Astrocyte (in vitro differentiated cells and primary cell): ENCODE measurements at regions not wholly inside any gene's neighbourhood (a gene's known extent, or its start where the extent isn't known, plus 50 kb on each side); places are given as distances from the start of the nearest gene placed in this dataset.
"Not testable (repeated sequence)": the region's sequence is repeated elsewhere in the genome, so short reads cannot be mapped to it uniquely, and the experiment has no call there.

ENCODE experiments used
- DNase-seq: peaks from one replicate; pipeline ENCODE4 v3.0.0-alpha.2; 2010; ENCODE audit warnings: low read depth
- FAIRE-seq: peaks from 2 replicates; lab custom pipeline; 2011; peaks lifted over from hg19 to GRCh38; lab: Jason Lieb, UNC
- H2AFZ ChIP-seq: 2 replicates; pipeline ENCODE4 v1.6.0; 2012; ENCODE audit warnings: low read depth, low read length, inconsistent platforms
- H3K27ac ChIP-seq: 2 replicates; pipeline ENCODE4 v1.5.1; 2011; ENCODE audit warnings: low read depth, low read length, inconsistent platforms
- H3K27me3 ChIP-seq: 2 replicates; pipeline ENCODE4 v1.6.0; 2011; ENCODE audit warnings: low read length, inconsistent platforms; ENCODE audit not compliant: insufficient read depth
- H3K36me3 ChIP-seq: 2 replicates; pipeline ENCODE4 v1.5.1; 2011; ENCODE audit warnings: low read length, inconsistent platforms; ENCODE audit not compliant: insufficient read depth
- H3K4me1 ChIP-seq: 2 replicates; pipeline ENCODE4 v1.5.1; 2011; ENCODE audit warnings: low read length, inconsistent platforms; ENCODE audit not compliant: insufficient read depth
- H3K4me2 ChIP-seq: 2 replicates; pipeline ENCODE4 v1.6.0; 2012; ENCODE audit warnings: low read length, inconsistent platforms
- H3K4me3 ChIP-seq: 2 replicates; pipeline ENCODE4 v1.5.1; 2011; ENCODE audit warnings: low read depth, mild to moderate bottlenecking, low read length, inconsistent platforms; ENCODE audit not compliant: insufficient read depth
- H3K79me2 ChIP-seq: 2 replicates; pipeline ENCODE4 v1.6.0; 2012; ENCODE audit warnings: mild to moderate bottlenecking, low read length, inconsistent platforms; ENCODE audit not compliant: insufficient read depth
- H3K9ac ChIP-seq: 2 replicates; pipeline ENCODE4 v1.6.0; 2012; ENCODE audit warnings: mild to moderate bottlenecking, low read length, inconsistent platforms
- H3K9me3 ChIP-seq: 2 replicates; pipeline ENCODE4 v1.5.1; 2012; ENCODE audit warnings: low read depth, mild to moderate bottlenecking, low read length, inconsistent platforms; ENCODE audit not compliant: insufficient read depth
- H4K20me1 ChIP-seq: 2 replicates; pipeline ENCODE4 v1.6.0; 2012; ENCODE audit warnings: low read length, inconsistent platforms; ENCODE audit not compliant: insufficient read depth
- H3K27ac Mint-ChIP-seq: one replicate; pipeline ENCODE4 v1.8.0; 2021; ENCODE audit warnings: mild to moderate bottlenecking, mixed read lengths; ENCODE audit not compliant: unreplicated experiment
- H3K27me3 Mint-ChIP-seq: one replicate; pipeline ENCODE4 v1.8.0; 2021; ENCODE audit warnings: low read depth, mixed read lengths; ENCODE audit not compliant: unreplicated experiment
- H3K36me3 Mint-ChIP-seq: one replicate; pipeline ENCODE4 v1.8.0; 2021; ENCODE audit warnings: low read depth, mixed read lengths; ENCODE audit not compliant: unreplicated experiment
- H3K4me1 Mint-ChIP-seq: one replicate; pipeline ENCODE4 v1.8.0; 2021; ENCODE audit warnings: low read depth, mixed read lengths; ENCODE audit not compliant: unreplicated experiment
- H3K4me3 Mint-ChIP-seq: one replicate; pipeline ENCODE4 v1.8.0; 2021; ENCODE audit warnings: mild to moderate bottlenecking, moderate library complexity, mixed read lengths; ENCODE audit not compliant: unreplicated experiment
- H3K9me3 Mint-ChIP-seq: one replicate; pipeline ENCODE4 v1.8.0; 2021; ENCODE audit warnings: mild to moderate bottlenecking, mixed read lengths; ENCODE audit not compliant: unreplicated experiment
- CTCF ChIP-seq: IDR thresholded peaks from 2 replicates; pipeline ENCODE4 v1.5.1; 2011; ENCODE audit warnings: low read depth, mild to moderate bottlenecking, inconsistent platforms, low read length, moderate library complexity; ENCODE audit not compliant: insufficient read depth
- EZH2 ChIP-seq: IDR thresholded peaks from 2 replicates; pipeline ENCODE4 v1.6.1; 2012; ENCODE audit warnings: mild to moderate bottlenecking, low read length, inconsistent platforms; ENCODE audit not compliant: insufficient read depth

- no peaks in the 10 kb centered on the region for H3K27me3 ChIP-seq
- FAIRE-seq, result no peak
- H3K27me3 Mint-ChIP-seq, result peaks cover 5% of the 10 kb centered on the region
- H3K36me3 Mint-ChIP-seq, result no peaks in the 10 kb centered on the region
- no peak overlapping the region for H3K27ac Mint-ChIP-seq
- TF ChIP-seq CTCF (no peak), EZH2 (no peak)
- no peaks in the 10 kb centered on the region for H3K36me3 ChIP-seq
- H3K4me3 ChIP-seq, result no peak overlapping the region
- no peak overlapping the region for H3K27ac ChIP-seq
- no peaks in the 10 kb centered on the region for H4K20me1 ChIP-seq
- peaks cover 3% of the 10 kb centered on the region for H3K4me1 Mint-ChIP-seq
- no peaks in the 10 kb centered on the region for H3K9me3 ChIP-seq
- no peak overlapping the region for H3K4me3 Mint-ChIP-seq
- no peaks in the 10 kb centered on the region for H3K79me2 ChIP-seq
- peaks cover 13% of the 10 kb centered on the region for H3K9me3 Mint-ChIP-seq
- no peak overlapping the region for H2AFZ ChIP-seq
- H3K9ac ChIP-seq, result no peak overlapping the region
- H3K4me2 ChIP-seq, result no peak overlapping the region
- no peak for DNase-seq
- H3K4me1 ChIP-seq, result peaks cover 7% of the 10 kb centered on the region
Observed at GRCh38 chr2:11896386-11896785, 150.0 kb downstream of the LPIN1 start.

GRCh38 chr2:11898576-11898975, 152.1 kb downstream of the LPIN1 start:
- Histone ChIP-seq H3K27ac (no peak overlapping the region), H3K9me3 (no peaks in the 10 kb centered on the region), H2AFZ (no peak overlapping the region), H3K36me3 (no peaks in the 10 kb centered on the region), H4K20me1 (no peaks in the 10 kb centered on the region), H3K4me3 (no peak overlapping the region), H3K4me1 (peaks cover 7% of the 10 kb centered on the region), H3K27me3 (no peaks in the 10 kb centered on the region), H3K79me2 (no peaks in the 10 kb centered on the region), H3K4me2 (no peak overlapping the region), H3K9ac (no peak overlapping the region)
- no peak overlapping the region for H3K4me3 Mint-ChIP-seq
- peaks cover 8% of the 10 kb centered on the region for H3K27me3 Mint-ChIP-seq
- no peak for FAIRE-seq
- no peak overlapping the region for H3K27ac Mint-ChIP-seq
- DNase-seq, result no peak
- TF ChIP-seq CTCF, result no peak
- no peak for TF ChIP-seq EZH2
- peaks cover 9% of the 10 kb centered on the region for H3K9me3 Mint-ChIP-seq
- peaks cover 3% of the 10 kb centered on the region for H3K4me1 Mint-ChIP-seq
- H3K36me3 Mint-ChIP-seq, result no peaks in the 10 kb centered on the region

GRCh38 chr2:11899264-11899818, 152.9 kb downstream of the LPIN1 start:
- peak; percentile 74 for DNase-seq

GRCh38 chr2:11900891-11901290, 154.5 kb downstream of the LPIN1 start:
- not testable (repeated sequence) for DNase-seq, H3K27me3 ChIP-seq, H3K36me3 Mint-ChIP-seq, H3K4me3 Mint-ChIP-seq, H3K9me3 Mint-ChIP-seq, H3K4me1 ChIP-seq, H3K9me3 ChIP-seq, H3K4me1 Mint-ChIP-seq, H3K4me3 ChIP-seq, H2AFZ ChIP-seq, FAIRE-seq, H3K4me2 ChIP-seq, H3K9ac ChIP-seq, H3K27ac ChIP-seq, H3K27ac Mint-ChIP-seq, H4K20me1 ChIP-seq, H3K36me3 ChIP-seq, H3K79me2 ChIP-seq
- peaks cover 14% of the 10 kb centered on the region for H3K27me3 Mint-ChIP-seq

More at GRCh38 chr2:11899264-11899818, 152.9 kb downstream of the LPIN1 start:
- H3K4me2 ChIP-seq, result no peak overlapping the region
- Mint-ChIP-seq H3K4me3 (no peak overlapping the region), H3K27ac (no peak overlapping the region), H3K27me3 (peaks cover 14% of the 10 kb centered on the region), H3K9me3 (peaks cover 7% of the 10 kb centered on the region), H3K4me1 (peaks cover 3% of the 10 kb centered on the region), H3K36me3 (no peaks in the 10 kb centered on the region)
- H3K9ac ChIP-seq, result no peak overlapping the region
- H3K36me3 ChIP-seq, result no peaks in the 10 kb centered on the region
- H3K79me2 ChIP-seq, result no peaks in the 10 kb centered on the region
- no peak for TF ChIP-seq CTCF
- TF ChIP-seq EZH2, result no peak
- no peaks in the 10 kb centered on the region for H3K9me3 ChIP-seq
- H3K27me3 ChIP-seq, result no peaks in the 10 kb centered on the region
- H3K4me1 ChIP-seq, result peaks cover 7% of the 10 kb centered on the region
- H3K4me3 ChIP-seq, result no peak overlapping the region
- H3K27ac ChIP-seq, result no peak overlapping the region
- H4K20me1 ChIP-seq, result no peaks in the 10 kb centered on the region
- FAIRE-seq, result no peak
- H2AFZ ChIP-seq, result no peak overlapping the region
